ENCODE measurements at regions not wholly inside any gene's neighbourhood (a gene's known extent, or its start where the extent isn't known, plus 50 kb on each side); places are given as distances from the start of the nearest gene placed in this dataset.
"Not testable (repeated sequence)": the region's sequence is repeated elsewhere in the genome, so short reads cannot be mapped to it uniquely, and the experiment has no call there.

DNA sequence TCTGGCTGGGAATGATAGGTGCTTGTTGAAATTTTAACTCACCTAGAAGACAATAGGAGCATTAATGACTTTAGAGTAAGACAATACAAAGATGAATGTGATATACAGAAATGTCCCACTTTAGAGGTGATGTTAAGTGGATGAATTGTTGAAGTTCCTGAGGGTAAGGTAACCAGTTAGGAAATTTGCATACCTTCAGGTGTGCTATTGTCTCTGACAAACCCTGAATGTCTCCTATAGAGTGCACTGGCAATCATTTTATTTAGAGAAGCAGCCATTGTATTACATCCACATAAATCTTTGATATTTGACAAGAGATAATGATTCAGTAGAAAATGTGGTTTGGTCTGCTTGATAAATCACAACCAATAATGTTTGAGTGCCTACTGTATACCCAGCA is 228.5 kb downstream of the RNF144A start:
- no peak for DNase-seq (ENCODE audit: low read depth, low spot score)

DNA sequence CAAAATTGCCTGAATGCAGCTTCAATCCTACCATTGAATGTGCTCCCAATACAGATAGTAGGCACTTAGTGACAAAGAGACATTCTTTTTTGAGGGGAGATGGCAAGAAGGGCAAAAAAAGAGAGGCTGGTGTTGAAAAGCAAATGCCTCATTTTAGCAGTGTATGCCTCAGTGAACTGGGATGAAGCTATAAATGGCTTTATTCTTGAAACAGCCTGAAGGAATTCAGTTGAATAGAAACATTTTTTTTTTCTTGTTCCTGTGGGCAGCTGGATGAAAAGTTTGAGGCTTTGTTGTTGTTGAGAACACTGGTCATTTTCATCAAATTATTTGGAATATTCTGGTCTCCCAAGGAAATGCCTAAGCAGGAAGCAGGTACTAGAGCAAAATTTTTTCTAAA is 228.9 kb downstream of the RNF144A start:
- peak; percentile 39 for DNase-seq (ENCODE audit: low read depth, low spot score)

DNA sequence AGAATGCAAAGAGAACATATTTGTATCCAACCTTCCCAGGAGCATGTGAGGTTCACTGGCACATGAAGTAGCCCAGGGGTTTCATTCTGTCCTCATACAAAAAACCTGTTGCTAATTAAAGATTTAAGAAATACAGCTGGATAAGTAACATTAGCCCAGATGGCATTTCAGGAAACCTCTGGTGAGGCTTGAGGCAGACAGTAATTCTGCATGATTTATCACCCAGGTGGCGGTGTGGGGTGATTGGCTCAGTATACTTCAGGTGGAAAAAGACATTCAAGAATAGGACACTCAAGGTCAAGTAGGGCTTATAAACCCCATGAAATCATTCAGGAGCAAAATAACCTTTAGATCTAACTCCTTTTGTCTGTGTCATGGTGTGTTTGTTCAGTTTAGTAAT is 237.4 kb downstream of the RNF144A start:
- no peak for DNase-seq (ENCODE audit: low read depth, low spot score)

DNA sequence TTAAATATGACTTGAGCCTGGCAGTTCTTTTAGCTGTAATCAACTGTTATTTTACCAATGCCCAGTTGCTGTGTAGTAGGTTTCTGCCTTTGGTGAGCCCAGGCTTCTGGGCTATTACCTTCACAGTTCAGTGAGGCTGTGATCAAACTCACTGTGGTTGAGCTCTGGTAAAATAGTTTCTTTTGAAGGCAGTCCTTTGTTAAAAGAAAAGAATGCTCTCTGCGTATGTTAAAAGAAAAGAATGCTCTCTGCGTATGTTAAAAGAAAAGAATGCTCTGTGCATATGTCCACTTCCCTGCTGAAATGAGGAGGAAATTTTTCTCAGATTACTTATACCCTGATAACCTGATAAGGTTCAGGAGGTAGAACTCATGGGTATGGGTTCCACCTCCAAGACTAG is 244.3 kb downstream of the RNF144A start:
- peak; percentile 70 for DNase-seq (ENCODE audit: low read depth, low spot score)

DNA sequence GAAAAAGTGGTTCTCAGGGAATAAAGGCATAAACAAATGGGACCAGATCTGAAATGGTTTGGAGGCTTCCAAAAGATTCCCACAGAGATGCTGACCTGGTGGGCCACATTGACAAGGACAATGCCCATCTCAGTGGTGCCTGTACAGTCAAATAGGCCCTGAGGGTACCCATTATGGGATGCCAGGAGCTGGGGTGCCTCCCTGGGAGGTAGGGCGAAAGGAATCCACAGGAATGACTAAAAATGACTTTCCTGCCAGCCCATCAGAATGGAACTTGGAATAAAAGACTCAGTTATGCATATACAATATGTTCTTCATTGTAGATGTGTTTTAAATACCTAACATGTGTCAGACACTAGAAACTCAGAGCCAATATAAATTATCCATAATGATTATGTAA is 248.5 kb downstream of the RNF144A start:
- peak; percentile 81 for DNase-seq (ENCODE audit: low read depth, low spot score)

DNA sequence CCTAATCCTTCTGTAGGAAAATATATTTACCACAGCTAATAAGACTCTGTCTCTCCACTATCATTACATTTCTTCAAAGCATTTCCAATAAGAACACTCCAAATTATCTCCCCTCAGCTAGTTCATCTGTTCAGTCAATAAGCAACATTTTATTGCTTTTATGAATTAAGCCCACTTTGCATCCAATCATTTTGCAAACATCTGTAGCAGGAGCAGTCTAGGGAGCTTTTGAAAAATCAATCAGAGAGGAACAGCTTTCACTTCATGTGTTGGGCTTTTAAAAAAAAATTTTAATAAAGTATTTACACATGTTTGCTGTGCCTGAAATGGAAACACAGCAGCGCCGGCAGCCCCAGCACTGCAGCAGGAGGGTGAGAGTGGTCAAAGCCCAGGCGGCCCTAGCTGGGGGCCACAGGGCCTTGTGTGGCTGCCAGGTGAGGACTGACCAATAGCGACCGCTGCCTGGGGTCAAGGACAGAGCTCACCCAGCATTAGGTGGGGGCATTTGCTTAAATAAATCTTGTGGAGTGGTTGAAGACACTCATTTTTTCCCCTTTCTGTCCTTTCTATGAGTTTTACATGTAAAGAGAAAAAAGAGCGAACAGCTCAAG is 250.7 kb downstream of the RNF144A start:
- no peak for DNase-seq (ENCODE audit: low read depth, low spot score)

DNA sequence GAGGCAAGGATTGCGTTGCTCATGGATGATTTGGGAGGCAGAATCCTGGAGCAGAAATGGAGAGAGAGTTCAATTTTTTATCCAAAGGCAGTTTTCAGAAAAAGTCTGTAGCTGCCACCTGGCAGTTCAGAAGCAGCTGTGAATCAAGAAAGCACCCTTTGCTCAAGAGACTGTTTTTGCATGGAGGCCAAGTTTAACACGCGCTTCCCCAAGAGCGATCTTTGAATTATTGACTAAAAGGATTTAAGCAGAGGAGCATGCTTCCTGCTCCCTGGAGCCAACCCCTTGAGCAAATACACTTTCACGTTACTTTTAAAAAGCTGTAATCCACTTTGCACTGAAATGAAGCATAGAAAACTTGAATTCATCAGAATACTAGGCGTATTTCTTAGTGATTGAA is 252.4 kb downstream of the RNF144A start:
- no peak for DNase-seq (ENCODE audit: low read depth, low spot score)

DNA sequence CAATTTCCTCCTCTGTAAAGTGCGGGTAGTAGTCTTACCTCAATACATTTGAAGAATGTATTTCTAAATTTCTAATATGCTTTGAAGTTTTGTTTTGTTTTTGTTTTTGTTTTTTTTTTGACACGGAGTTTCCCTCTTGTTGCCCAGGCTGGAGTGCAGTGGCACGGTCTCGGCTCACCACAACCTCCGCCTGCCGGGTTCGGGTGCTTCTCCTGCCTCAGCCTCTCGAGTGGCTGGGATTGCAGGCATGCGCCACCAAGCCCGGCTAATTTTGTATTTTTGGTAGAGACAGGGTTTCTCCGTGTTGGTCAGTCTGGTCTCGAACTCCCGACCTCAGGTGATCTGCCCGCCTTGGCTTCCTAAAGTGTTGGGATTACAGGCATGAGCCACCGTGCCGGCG is 261.8 kb downstream of the RNF144A start:
- DNase-seq (ENCODE audit: low read depth, low spot score), result not testable (repeated sequence)

DNA sequence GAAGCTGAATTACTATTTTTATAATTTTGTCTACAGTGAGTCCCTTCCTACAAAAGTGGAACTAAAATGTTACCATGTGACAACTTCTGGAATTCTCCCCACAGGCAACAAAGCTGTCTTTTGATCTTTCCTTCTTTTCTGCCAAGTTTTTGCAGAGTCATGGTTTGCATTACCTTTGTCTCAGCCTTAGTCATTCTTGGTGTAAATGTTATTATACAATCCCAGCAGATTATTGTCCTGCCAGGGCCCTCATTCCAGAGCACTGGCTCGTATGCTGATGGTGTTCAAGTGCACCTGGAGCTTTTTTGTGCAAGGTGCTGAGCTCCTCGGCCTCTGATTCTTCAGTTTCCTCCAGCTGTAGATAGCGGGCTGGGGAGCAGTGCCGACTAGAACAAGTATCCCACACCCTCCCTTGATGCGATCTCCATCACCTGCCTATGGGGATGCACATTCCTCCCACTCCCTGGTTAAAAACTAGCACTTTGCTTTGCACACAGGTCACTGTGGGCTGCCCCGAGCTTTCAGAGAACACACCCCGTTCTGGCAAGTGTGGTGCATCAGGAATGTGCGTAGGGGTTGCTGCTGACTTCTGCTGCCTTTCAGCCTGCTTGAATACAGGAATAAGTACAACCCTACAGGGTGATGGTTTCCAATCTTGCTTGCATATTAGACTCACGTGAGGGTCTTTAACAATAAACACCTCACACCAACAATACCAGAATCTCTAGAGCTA is 263.6 kb downstream of the RNF144A start:
- DNase-seq (ENCODE audit: low read depth, low spot score), result peak; percentile 87

DNA sequence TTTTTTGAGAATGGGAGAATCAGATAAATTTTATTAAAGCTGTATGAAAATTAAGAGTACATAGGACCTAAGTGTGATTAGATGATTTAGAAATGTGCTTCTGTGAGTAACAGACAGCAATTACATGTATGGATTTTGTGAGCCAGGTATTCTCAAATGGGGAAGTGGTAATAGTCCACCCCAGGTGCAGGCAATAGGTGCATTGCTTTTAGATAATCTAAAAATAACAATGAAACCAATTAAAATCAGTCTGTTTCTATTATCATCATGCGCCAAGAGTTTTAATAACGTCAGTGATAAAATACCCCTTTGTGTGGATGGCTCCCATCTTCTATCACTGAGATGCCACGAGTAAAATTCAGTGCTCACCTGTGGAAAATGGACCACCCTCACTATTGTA is 265.3 kb downstream of the RNF144A start:
- no peak for DNase-seq (ENCODE audit: low read depth, low spot score)

DNA sequence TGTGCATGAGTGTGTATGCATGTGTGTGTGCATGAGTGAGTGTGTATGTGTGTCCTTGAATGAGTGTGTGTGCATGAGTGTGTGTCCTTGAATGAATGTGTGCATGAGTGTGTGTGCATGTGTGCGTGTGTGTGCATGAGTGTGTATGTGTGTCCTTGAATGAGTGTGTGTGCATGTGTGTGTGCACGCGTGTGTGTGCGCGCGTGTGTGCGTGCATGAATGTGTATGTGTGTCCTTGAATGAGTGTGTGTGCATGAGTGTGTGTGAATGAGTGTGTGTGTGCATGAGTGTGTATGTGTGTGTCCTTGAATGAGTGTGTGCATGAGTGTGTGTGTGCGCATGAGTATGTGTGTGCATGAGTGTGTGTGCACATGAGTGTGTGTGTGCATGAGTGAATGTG is 271.9 kb downstream of the RNF144A start:
- no peak for DNase-seq (ENCODE audit: low read depth, low spot score)

DNA sequence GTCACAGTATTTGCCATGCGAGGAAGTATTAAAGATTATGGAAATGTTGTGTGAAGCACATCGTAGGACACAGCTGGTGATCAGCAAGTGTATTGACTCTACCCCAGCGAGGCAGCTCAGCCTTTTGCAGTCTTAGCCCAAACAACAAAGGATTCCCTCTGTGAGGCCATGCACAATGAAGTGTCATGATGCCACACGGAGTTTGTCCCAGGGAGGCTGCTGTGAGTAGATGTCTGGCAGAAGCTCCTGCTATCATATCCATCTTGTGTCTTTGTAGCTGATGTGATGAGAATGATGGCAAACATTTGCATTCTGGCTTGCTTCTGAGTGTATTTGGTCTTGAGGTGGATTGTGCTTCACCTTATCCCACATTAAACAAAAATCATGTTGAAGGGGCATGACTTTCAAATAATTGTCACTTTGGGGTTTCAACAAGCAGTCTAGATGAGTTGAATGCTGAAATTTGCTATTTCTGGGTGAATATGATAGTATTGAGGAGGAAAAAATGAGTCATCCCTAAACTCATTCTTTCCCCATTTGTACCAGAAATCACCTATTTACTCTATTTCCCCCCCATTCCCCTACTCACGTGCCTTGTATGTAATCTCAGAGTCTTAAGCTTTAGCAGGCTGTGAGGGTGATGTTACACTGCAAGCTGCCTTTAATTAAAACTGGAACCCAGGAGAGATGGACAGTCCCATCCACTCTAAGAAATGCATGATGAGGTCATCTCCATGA is 273.5 kb downstream of the RNF144A start:
- peak; percentile 36 for DNase-seq (ENCODE audit: low read depth, low spot score)

DNA sequence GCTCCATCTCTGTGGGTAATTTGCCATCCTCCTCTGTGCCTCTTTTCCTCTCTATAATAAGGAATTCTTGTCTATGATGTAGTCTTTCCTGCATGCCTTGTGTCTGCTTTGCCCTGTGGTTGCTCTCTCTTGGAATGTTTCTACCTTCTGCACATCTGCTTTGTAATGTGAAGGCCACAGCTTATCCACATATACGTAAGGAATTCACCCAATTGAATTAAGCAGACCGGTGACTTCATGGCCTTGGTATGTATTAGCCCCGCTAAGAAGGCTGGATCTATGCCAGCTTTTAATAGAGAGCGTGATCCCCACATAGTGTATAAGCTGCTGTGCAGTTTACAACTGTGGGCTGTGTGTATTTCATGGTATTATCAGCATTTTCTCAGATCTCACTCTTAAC is 274.7 kb downstream of the RNF144A start:
- peak; percentile 97 for DNase-seq (ENCODE audit: low read depth, low spot score)

DNA sequence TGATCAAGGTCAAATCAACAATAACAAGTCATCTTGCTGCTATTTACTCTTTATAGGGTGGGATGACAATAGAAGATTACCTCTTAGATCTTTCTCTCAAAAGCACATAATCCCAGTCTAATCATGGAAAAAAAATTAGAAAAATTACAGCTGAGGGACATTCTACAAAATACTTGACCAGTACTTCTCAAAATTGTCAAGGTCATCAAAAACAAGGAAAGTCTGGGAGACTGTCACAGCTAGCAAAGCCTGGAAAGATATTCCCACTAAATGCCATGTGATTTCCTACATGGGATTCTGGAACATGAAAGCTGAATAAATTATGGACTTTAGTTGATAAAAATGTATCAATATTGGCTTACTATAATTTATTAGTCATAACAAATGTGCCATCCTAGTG is 276.2 kb downstream of the RNF144A start:
- no peak for DNase-seq (ENCODE audit: low read depth, low spot score)

DNA sequence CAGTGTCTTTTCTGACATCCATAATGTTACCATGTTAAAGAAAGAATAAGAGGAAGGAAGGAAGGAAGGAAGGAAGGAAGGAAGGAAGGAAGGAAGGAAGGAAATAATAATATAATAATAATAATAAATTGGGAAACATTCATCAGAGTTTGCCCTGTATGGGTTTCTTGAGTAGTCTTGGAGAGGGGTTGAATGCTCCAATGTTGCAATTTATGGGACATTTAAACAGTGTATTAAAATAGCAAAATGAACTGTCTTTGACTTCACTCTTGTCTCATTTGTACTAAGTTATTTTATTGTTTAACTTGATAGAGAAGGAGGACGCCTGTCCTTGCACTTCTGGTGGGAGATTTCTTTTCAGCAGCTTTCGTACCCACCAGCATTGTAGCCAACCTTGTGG is 277.7 kb downstream of the RNF144A start:
- no peak for DNase-seq (ENCODE audit: low read depth, low spot score)

DNA sequence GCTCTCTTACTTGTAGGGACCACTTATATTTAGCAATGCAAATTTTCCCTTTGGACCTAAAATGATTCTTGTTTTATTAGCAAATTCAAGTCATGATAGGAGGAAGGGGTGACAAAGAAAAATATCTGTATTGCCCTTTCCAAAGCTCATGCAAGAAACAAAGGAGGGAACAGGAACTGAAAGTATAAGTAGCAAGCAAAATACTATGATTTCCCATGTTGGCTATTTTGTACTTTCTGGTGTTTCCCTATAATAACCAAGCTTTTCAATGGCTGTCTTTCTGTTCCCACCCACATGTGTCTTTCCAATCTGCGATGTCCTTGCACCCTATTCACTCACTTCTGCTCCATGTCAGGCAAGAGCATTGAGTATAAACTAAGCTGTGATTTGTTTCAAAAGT is 279.7 kb downstream of the RNF144A start:
- no peak for DNase-seq (ENCODE audit: low read depth, low spot score)

DNA sequence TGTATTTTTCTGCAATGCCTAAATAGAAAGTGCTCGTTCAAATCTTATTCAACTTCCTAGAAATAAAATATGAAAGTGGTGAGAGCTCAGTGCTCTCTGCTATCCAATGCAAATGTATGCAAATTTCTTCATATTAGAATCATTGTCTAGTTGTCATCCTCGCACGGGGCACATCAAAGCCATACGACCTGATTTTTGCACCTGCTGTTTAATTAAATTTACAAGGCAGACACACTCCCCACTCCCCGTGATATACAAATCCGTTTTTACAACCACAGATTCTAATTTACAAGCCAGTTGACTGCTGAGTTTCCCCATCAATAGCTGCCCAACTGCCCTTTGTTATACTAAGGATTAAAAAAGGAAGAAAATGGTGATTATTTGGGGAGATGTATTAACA is 284.6 kb downstream of the RNF144A start:
- no peak for DNase-seq (ENCODE audit: low read depth, low spot score)

DNA sequence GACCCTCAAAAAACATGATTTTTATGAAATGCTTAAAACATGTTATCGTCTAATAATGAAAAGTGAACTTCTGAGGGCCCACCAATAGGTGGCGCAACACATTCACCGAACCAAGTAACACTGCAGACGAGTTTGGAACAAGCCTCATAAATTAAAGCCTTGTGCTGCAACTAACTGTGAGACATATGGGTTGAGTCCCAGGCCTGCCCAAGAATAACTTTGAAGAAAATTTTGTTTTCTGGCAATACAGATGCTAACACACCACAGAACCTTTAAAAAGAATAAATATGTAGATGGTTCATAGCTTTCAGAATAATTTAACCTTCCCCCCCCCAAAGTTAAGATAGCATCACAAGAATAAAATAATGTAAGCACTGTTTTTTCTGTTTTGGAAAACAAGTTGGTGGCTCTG is 285.9 kb downstream of the RNF144A start:
- DNase-seq (ENCODE audit: low read depth, low spot score), result peak; percentile 82

DNA sequence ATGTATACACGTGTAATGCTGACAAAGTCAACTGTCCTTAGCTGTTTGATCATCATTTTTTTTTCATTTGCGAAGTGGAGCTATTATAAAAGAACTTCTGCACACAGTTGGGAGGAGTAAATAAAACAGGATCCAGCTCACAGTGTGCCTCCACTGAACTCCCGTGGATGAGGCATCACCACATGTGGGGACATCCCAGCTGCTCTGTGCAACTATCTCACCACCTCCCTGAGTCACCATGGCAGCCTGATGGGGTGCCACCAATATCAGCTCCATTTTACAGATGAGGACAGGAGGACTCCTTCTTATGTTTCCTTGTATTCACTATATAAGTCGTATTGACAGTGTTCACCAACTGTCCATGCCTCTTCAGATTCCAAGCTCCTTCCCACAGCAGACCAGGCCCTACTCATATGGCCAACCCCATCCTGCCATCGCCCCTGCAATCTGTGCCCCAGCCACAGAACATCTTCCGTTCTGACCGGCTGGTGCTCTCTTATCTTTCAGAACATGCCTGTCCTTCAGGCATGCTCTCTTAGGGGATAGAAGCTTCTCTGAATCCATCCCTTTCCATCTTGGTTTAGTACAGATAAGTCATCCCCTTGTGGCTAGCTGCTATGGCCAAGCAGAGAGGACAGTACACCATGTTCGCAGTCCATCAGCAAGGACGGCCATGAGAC is 288.1 kb downstream of the RNF144A start:
- DNase-seq (ENCODE audit: low read depth, low spot score), result no peak

DNA sequence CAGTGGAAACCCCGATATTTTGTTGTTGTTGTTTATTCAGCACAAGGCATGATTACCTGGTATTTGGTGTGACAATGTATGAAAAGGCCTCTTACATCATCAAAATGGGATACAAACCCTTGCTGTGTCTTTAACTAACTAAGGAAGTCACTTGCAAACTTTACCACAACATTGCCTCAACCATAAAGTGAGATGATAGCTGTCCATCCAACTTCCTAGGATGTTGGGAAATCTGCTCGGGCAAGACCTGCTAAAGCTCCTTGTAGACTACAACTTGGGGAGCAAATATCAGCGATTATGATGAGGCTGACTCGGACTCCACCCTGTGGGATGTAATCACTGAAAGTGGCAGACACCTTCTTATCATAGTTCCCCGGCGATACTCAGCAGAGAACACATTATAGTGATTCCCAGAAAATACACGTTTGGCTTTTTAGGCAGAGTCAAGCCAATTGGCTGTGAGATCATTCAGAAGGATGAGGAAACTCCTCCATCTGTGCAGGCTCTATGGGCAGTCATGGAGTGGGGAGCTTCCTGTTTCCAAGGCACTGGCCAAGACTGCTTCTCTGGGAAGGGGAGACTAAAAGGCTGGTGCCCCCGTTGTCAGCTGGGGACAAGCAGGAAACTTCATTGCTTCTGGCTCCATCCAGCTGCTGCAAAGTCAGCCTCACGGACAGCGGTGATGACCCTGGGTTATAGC is 289.0 kb downstream of the RNF144A start:
- no peak for DNase-seq (ENCODE audit: low read depth, low spot score)

DNA sequence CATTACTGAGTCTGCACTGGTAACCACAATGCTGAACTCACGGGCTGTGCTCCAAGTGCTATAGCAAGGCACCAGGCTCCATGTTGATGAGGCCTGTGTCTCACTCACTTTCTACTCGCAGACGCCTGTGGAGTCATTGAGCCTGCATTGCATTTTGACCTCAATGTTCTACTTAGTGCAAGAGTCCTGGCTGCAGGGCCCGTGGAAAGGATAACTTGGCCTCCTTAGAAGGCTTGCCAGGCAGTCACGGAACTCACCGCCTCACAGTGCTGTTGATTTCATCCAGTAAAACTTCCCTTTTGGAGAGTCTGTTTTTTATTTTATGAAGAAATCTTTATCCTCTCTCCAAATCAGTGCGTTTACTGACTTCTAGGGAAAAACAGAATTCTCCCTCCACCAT is 290.4 kb downstream of the RNF144A start:
- DNase-seq (ENCODE audit: low read depth, low spot score), result no peak

Measured in astrocyte of the hippocampus (primary cell).